ENCODE measurements at regions not wholly inside any gene's neighbourhood (a gene's known extent, or its start where the extent isn't known, plus 50 kb on each side); places are given as distances from the start of the nearest gene placed in this dataset.
"Not testable (repeated sequence)": the region's sequence is repeated elsewhere in the genome, so short reads cannot be mapped to it uniquely, and the experiment has no call there.

- no peaks in the 10 kb centered on the region for H3K36me3 ChIP-seq (replicated peaks; ENCODE audit: control insufficient read depth, insufficient read depth, low read length)
- H3K4me3 ChIP-seq (ENCODE audit: insufficient read depth, low read depth, low read length) = no peak overlapping the region
- H3K27me3 ChIP-seq (ENCODE audit: control insufficient read depth, insufficient read depth, low read length) = no peaks in the 10 kb centered on the region
- no peak for DNase-seq
Observed at GRCh38 chr7:13108061-13108460, 420.6 kb downstream of the ARL4A start.

GRCh38 chr7:13109201-13109600, 421.8 kb downstream of the ARL4A start:
- DNase-seq = no peak
- no peaks in the 10 kb centered on the region for H3K27me3 ChIP-seq (ENCODE audit: control insufficient read depth, insufficient read depth, low read length)
- no peaks in the 10 kb centered on the region for H3K36me3 ChIP-seq (replicated peaks; ENCODE audit: control insufficient read depth, insufficient read depth, low read length)
- no peak overlapping the region for H3K4me3 ChIP-seq (ENCODE audit: insufficient read depth, low read depth, low read length)

GRCh38 chr7:13110107-13110506, 422.7 kb downstream of the ARL4A start:
- no peaks in the 10 kb centered on the region for H3K27me3 ChIP-seq (ENCODE audit: control insufficient read depth, insufficient read depth, low read length)
- DNase-seq = no peak
- no peak overlapping the region for H3K4me3 ChIP-seq (ENCODE audit: insufficient read depth, low read depth, low read length)
- no peaks in the 10 kb centered on the region for H3K36me3 ChIP-seq (replicated peaks; ENCODE audit: control insufficient read depth, insufficient read depth, low read length)

- Histone ChIP-seq H3K36me3 (replicated peaks; ENCODE audit: control insufficient read depth, insufficient read depth, low read length) (no peaks in the 10 kb centered on the region), H3K27me3 (ENCODE audit: control insufficient read depth, insufficient read depth, low read length) (no peaks in the 10 kb centered on the region), H3K4me3 (ENCODE audit: insufficient read depth, low read depth, low read length) (no peak overlapping the region)
- no peak for DNase-seq
Observed at GRCh38 chr7:13111230-13111629, 423.8 kb downstream of the ARL4A start.

- DNase-seq; H3K36me3 ChIP-seq (replicated peaks; ENCODE audit: control insufficient read depth, insufficient read depth, low read length); H3K4me3 ChIP-seq (ENCODE audit: insufficient read depth, low read depth, low read length); H3K27me3 ChIP-seq (ENCODE audit: control insufficient read depth, insufficient read depth, low read length): not testable (repeated sequence)
Observed at GRCh38 chr7:13114240-13114639, 426.8 kb downstream of the ARL4A start.

- H3K36me3 ChIP-seq (replicated peaks; ENCODE audit: control insufficient read depth, insufficient read depth, low read length) = no peaks in the 10 kb centered on the region
- DNase-seq = peak; percentile 45
- no peak overlapping the region for H3K4me3 ChIP-seq (ENCODE audit: insufficient read depth, low read depth, low read length)
- H3K27me3 ChIP-seq (ENCODE audit: control insufficient read depth, insufficient read depth, low read length) = no peaks in the 10 kb centered on the region
Observed at GRCh38 chr7:13115157-13115772, 427.8 kb downstream of the ARL4A start.

GRCh38 chr7:13115855-13116254, 428.4 kb downstream of the ARL4A start:
- H3K27me3 ChIP-seq (ENCODE audit: control insufficient read depth, insufficient read depth, low read length) = no peaks in the 10 kb centered on the region
- DNase-seq = no peak

GRCh38 chr7:13117103-13117502, 429.7 kb downstream of the ARL4A start:
- no peaks in the 10 kb centered on the region for H3K36me3 ChIP-seq (replicated peaks; ENCODE audit: control insufficient read depth, insufficient read depth, low read length)
- no peak overlapping the region for H3K4me3 ChIP-seq (ENCODE audit: insufficient read depth, low read depth, low read length)
- peak; percentile 43 for DNase-seq
- no peaks in the 10 kb centered on the region for H3K27me3 ChIP-seq (ENCODE audit: control insufficient read depth, insufficient read depth, low read length)

More at GRCh38 chr7:13115855-13116254, 428.4 kb downstream of the ARL4A start:
- H3K36me3 ChIP-seq (replicated peaks; ENCODE audit: control insufficient read depth, insufficient read depth, low read length) = no peaks in the 10 kb centered on the region
- no peak overlapping the region for H3K4me3 ChIP-seq (ENCODE audit: insufficient read depth, low read depth, low read length)

GRCh38 chr7:13117592-13117991, 430.2 kb downstream of the ARL4A start:
- no peak for DNase-seq
- no peaks in the 10 kb centered on the region for H3K27me3 ChIP-seq (ENCODE audit: control insufficient read depth, insufficient read depth, low read length)
- H3K4me3 ChIP-seq (ENCODE audit: insufficient read depth, low read depth, low read length) = no peak overlapping the region
- H3K36me3 ChIP-seq (replicated peaks; ENCODE audit: control insufficient read depth, insufficient read depth, low read length) = no peaks in the 10 kb centered on the region

GRCh38 chr7:13124629-13125028, 437.2 kb downstream of the ARL4A start:
- not testable (repeated sequence) for DNase-seq; H3K27me3 ChIP-seq (ENCODE audit: control insufficient read depth, insufficient read depth, low read length); H3K36me3 ChIP-seq (replicated peaks; ENCODE audit: control insufficient read depth, insufficient read depth, low read length); H3K4me3 ChIP-seq (ENCODE audit: insufficient read depth, low read depth, low read length)

GRCh38 chr7:13126347-13126746, 438.9 kb downstream of the ARL4A start:
- Histone ChIP-seq H3K27me3 (ENCODE audit: control insufficient read depth, insufficient read depth, low read length) (no peaks in the 10 kb centered on the region), H3K4me3 (ENCODE audit: insufficient read depth, low read depth, low read length) (no peak overlapping the region), H3K36me3 (replicated peaks; ENCODE audit: control insufficient read depth, insufficient read depth, low read length) (no peaks in the 10 kb centered on the region)
- DNase-seq = no peak

GRCh38 chr7:13130321-13130720, 442.9 kb downstream of the ARL4A start:
- no peaks in the 10 kb centered on the region for H3K27me3 ChIP-seq (ENCODE audit: control insufficient read depth, insufficient read depth, low read length)
- H3K4me3 ChIP-seq (ENCODE audit: insufficient read depth, low read depth, low read length) = no peak overlapping the region
- no peak for DNase-seq
- H3K36me3 ChIP-seq (replicated peaks; ENCODE audit: control insufficient read depth, insufficient read depth, low read length) = no peaks in the 10 kb centered on the region

- not testable (repeated sequence) for H3K36me3 ChIP-seq (replicated peaks; ENCODE audit: control insufficient read depth, insufficient read depth, low read length); H3K4me3 ChIP-seq (ENCODE audit: insufficient read depth, low read depth, low read length); DNase-seq; H3K27me3 ChIP-seq (ENCODE audit: control insufficient read depth, insufficient read depth, low read length)
Observed at GRCh38 chr7:13130906-13131305, 443.5 kb downstream of the ARL4A start.

- Histone ChIP-seq H3K4me3 (ENCODE audit: insufficient read depth, low read depth, low read length) (no peak overlapping the region), H3K27me3 (ENCODE audit: control insufficient read depth, insufficient read depth, low read length) (no peaks in the 10 kb centered on the region), H3K36me3 (replicated peaks; ENCODE audit: control insufficient read depth, insufficient read depth, low read length) (no peaks in the 10 kb centered on the region)
- DNase-seq = no peak
Observed at GRCh38 chr7:13132314-13132713, 444.9 kb downstream of the ARL4A start.

- not testable (repeated sequence) for H3K36me3 ChIP-seq (replicated peaks; ENCODE audit: control insufficient read depth, insufficient read depth, low read length); DNase-seq
Observed at GRCh38 chr7:13136345-13136744, 448.9 kb downstream of the ARL4A start.

GRCh38 chr7:13139436-13139835, 452.0 kb downstream of the ARL4A start:
- H3K36me3 ChIP-seq (replicated peaks; ENCODE audit: control insufficient read depth, insufficient read depth, low read length) = no peaks in the 10 kb centered on the region
- DNase-seq = no peak
- no peak overlapping the region for H3K4me3 ChIP-seq (ENCODE audit: insufficient read depth, low read depth, low read length)
- no peaks in the 10 kb centered on the region for H3K27me3 ChIP-seq (ENCODE audit: control insufficient read depth, insufficient read depth, low read length)

More at GRCh38 chr7:13136345-13136744, 448.9 kb downstream of the ARL4A start:
- not testable (repeated sequence) for H3K27me3 ChIP-seq (ENCODE audit: control insufficient read depth, insufficient read depth, low read length); H3K4me3 ChIP-seq (ENCODE audit: insufficient read depth, low read depth, low read length)

Data from H7 (cell line).